Psoas muscle (tissue), 7 donors: ENCODE measurements at regions not wholly inside any gene's neighbourhood (a gene's known extent, or its start where the extent isn't known, plus 50 kb on each side); places are given as distances from the start of the nearest gene placed in this dataset.

ENCODE experiments used
- ATAC-seq, 4 donors: fragments of 200-7000 bp; cut with Tn5 transposase; one replicate each; pipeline ENCODE4 v1.9.1; 2020; ENCODE audit warnings: moderate library complexity in 3 of 4, mild to moderate bottlenecking in 2 of 4
- DNase-seq, 2 donors: peaks; one replicate each; pipeline ENCODE4 v3.0.0-alpha.2; 2020
- H3K27ac ChIP-seq: fragments of 200-600 bp; one replicate; pipeline ENCODE4 v1.8.0; 2022
- H3K27me3 ChIP-seq, 3 donors: fragments of 200-600 bp in 1 of 3; one replicate each; pipeline versions ENCODE4 v1.6.1 to v1.8.0; 2013 to 2022; ENCODE audit warnings: low read length in 2 of 3, mild to moderate bottlenecking in 2 of 3, moderate library complexity in 1 of 3; ENCODE audit not compliant: insufficient read depth in 3 of 3
- H3K36me3 ChIP-seq, 2 donors: fragments of 200-600 bp in 1 of 2; one replicate each; pipeline versions ENCODE4 v1.6.1 to v1.8.0; 2013 to 2022; ENCODE audit warnings: low read depth in 1 of 2, mild to moderate bottlenecking in 1 of 2, moderate library complexity in 1 of 2; ENCODE audit not compliant: insufficient read depth in 1 of 2
- H3K4me1 ChIP-seq: fragments of 200-600 bp; one replicate; pipeline ENCODE4 v1.8.0; 2022
- H3K4me3 ChIP-seq: fragments of 200-600 bp; one replicate; pipeline ENCODE4 v1.8.0; 2022; ENCODE audit warnings: mild to moderate bottlenecking
- H3K9me3 ChIP-seq: fragments of 200-600 bp; one replicate; pipeline ENCODE4 v1.8.0; 2022
- CTCF ChIP-seq: fragments of 200-600 bp; IDR thresholded peaks from one replicate; pipeline ENCODE4 v1.8.0; 2022; ENCODE audit warnings: antibody characterized with exemption
- WGBS, 3 donors: extraction: QIAGEN DNeasy Blood & Tissue Kit; methylation state at CpG; one replicate each; pipeline versions ENCODE4 v1.1.6 to v1.1.7; 2013; 5-methylcytosine and 5-hydroxymethylcytosine counted together
- intact Hi-C, 2 donors: fragments of 100-400 bp; cut with DNase I; formaldehyde crosslinking; loops; one replicate each; pipeline versions ENCODE4 v1.11.0 to v1.14.2; 2022
- donor health status: healthy with polysubstance abuse.
- donor health status: DM: no; HTN: no; CAD: no; lungs with moderate emphysema.
- donor health status: Bipolar disorder and iron deficiency.
- donor health status: healthy.
- donor health status: DM: yes; HTN: yes; CAD: no.
- donor health status: DM: no; HTN: no; CAD: no.
- donor health status: DM: yes; HTN: yes; CAD: no.

- 16 to 21% (median 16%) methylated on average over 7 of the region's 7 CpGs for WGBS, 3 donors
- intact Hi-C loops = no loop called here
- no peaks in the 10 kb centered on the region for H3K27me3 ChIP-seq
- no peak overlapping the region for H3K4me3 ChIP-seq
- no peak overlapping the region for H3K27ac ChIP-seq
- no peaks in the 10 kb centered on the region for H3K9me3 ChIP-seq
- ATAC-seq = no peak
- H3K36me3 ChIP-seq = no peaks in the 10 kb centered on the region
- no peaks in the 10 kb centered on the region for H3K4me1 ChIP-seq
- no peak for DNase-seq
- no peak for TF ChIP-seq CTCF
Observed at GRCh38 chr16:5478036-5478435, 380.4 kb upstream of the EEF2KMT start.

GRCh38 chr16:5477251-5477650, 379.7 kb upstream of the EEF2KMT start:
- 54 to 62% (median 59%) methylated on average over 6 of the region's 6 CpGs for WGBS, 3 donors
- H3K9me3 ChIP-seq = no peaks in the 10 kb centered on the region
- TF ChIP-seq CTCF = no peak
- no peak overlapping the region for H3K27ac ChIP-seq
- DNase-seq = no peak
- no peaks in the 10 kb centered on the region for H3K27me3 ChIP-seq
- no peaks in the 10 kb centered on the region for H3K36me3 ChIP-seq
- H3K4me3 ChIP-seq = no peak overlapping the region
- no peak for ATAC-seq
- intact Hi-C loops = no loop called here
- no peaks in the 10 kb centered on the region for H3K4me1 ChIP-seq

GRCh38 chr16:5472552-5472951, 375.0 kb upstream of the EEF2KMT start:
- Histone ChIP-seq H3K27me3 (no peaks in the 10 kb centered on the region), H3K4me1 (no peaks in the 10 kb centered on the region), H3K9me3 (no peaks in the 10 kb centered on the region), H3K36me3 (no peaks in the 10 kb centered on the region), H3K27ac (no peak overlapping the region), H3K4me3 (no peak overlapping the region)
- 22 to 40% (median 27%) methylated on average over 7 of the region's 7 CpGs for WGBS, 3 donors
- no peak for TF ChIP-seq CTCF
- ATAC-seq (no peak), DNase-seq (no peak)
- intact Hi-C loops = no loop called here

DNA sequence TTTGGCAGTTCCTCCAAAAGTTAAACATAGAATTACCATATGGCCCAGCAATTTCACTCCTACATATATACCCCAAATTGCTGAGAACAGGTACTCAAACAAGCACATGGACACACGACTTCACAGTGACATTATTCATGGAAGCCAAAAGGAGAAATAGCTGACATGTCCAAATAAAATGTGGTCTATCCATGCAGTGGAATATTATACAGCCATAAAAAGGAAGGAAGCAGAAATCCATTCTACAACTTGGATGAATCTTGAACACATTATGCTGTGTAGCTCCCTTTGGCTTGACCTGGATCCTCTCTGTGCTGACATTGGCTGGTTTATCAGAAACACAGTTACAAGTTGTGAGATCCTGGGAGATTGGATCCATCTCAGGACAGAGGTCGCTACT, 370.9 kb upstream of the EEF2KMT start:
- DNase-seq (no peak), ATAC-seq (no peak)
- H3K36me3 ChIP-seq = no peaks in the 10 kb centered on the region
- 67 to 68% (median 67%) methylated on average over 2 of the region's 2 CpGs for WGBS, 3 donors
- peaks cover 3% of the 10 kb centered on the region for H3K9me3 ChIP-seq
- no peak overlapping the region for H3K4me3 ChIP-seq
- H3K27ac ChIP-seq = no peak overlapping the region
- no peaks in the 10 kb centered on the region for H3K27me3 ChIP-seq
- intact Hi-C loops = no loop called here
- no peak for TF ChIP-seq CTCF
- no peaks in the 10 kb centered on the region for H3K4me1 ChIP-seq

DNA sequence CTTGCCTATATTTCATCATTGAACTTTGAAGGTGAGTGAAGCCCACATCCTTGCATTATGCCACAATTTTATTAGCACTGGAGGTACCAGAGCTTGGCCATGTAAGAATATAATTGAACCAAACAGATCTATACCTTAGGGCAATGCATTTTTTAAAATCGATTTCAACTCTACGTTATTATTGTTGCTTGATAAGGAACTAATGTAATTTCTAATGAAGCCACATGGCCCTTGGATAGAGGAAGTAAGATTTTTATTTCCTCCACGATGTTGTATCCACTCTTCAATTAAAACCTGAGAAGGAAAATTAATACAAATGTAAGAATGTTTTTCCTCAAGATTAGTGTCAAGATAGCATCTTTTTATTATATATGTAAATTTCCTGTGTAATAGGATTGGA, 370.0 kb upstream of the EEF2KMT start:
- H3K36me3 ChIP-seq = no peaks in the 10 kb centered on the region
- no peak overlapping the region for H3K4me3 ChIP-seq
- no peak for TF ChIP-seq CTCF
- intact Hi-C loops = no loop called here
- no peak for ATAC-seq
- WGBS, 3 donors = 83 to 86% (median 86%) methylated on average over 3 of the region's 3 CpGs
- DNase-seq = no peak
- no peaks in the 10 kb centered on the region for H3K4me1 ChIP-seq
- no peak overlapping the region for H3K27ac ChIP-seq
- H3K27me3 ChIP-seq = no peaks in the 10 kb centered on the region
- peaks cover 3% of the 10 kb centered on the region for H3K9me3 ChIP-seq
